Parathyroid adenoma (tissue), 2 donors: ENCODE measurements at regions not wholly inside any gene's neighbourhood (a gene's known extent, or its start where the extent isn't known, plus 50 kb on each side); places are given as distances from the start of the nearest gene placed in this dataset.

ENCODE experiments used
- H2AFZ ChIP-seq: fragments of 300-600 bp; sonication (generic); one replicate; pipeline ENCODE4 v1.7.0; 2017; ENCODE audit warnings: antibody characterized with exemption, mild to moderate bottlenecking
- H3K27ac ChIP-seq: fragments of 300-600 bp; sonication (generic); one replicate; pipeline ENCODE4 v1.7.0; 2017
- H3K27me3 ChIP-seq: fragments of 300-600 bp; sonication (generic); one replicate; pipeline ENCODE4 v1.7.0; 2017; ENCODE audit warnings: low read length; ENCODE audit not compliant: control insufficient read depth, insufficient read depth
- H3K36me3 ChIP-seq: fragments of 300-600 bp; sonication (generic); one replicate; pipeline ENCODE4 v1.7.0; 2017; ENCODE audit warnings: low read length; ENCODE audit not compliant: control insufficient read depth, insufficient read depth
- H3K4me1 ChIP-seq: fragments of 300-600 bp; sonication (generic); one replicate; pipeline ENCODE4 v1.7.0; 2017; ENCODE audit warnings: control low read depth
- H3K4me2 ChIP-seq: fragments of 300-600 bp; sonication (generic); one replicate; pipeline ENCODE4 v1.7.0; 2017; ENCODE audit warnings: low read length
- H3K4me3 ChIP-seq: fragments of 300-600 bp; sonication (generic); one replicate; pipeline ENCODE4 v1.7.0; 2017; ENCODE audit warnings: low read depth, low read length
- H3K79me2 ChIP-seq: fragments of 300-600 bp; sonication (generic); one replicate; pipeline ENCODE4 v1.7.0; 2017; ENCODE audit warnings: control low read depth
- H3K9ac ChIP-seq: fragments of 300-600 bp; sonication (generic); one replicate; pipeline ENCODE4 v1.7.0; 2017; ENCODE audit warnings: mild to moderate bottlenecking
- H3K9me3 ChIP-seq: fragments of 300-600 bp; sonication (generic); one replicate; pipeline ENCODE4 v1.7.0; 2017; ENCODE audit warnings: low read length; ENCODE audit not compliant: control insufficient read depth
- TF ChIP-seq, protein P1 (sequence below): fragments of 300-600 bp; sonication (generic); IDR thresholded peaks from one replicate; pipeline ENCODE4 v1.7.0; 2017; ENCODE audit warnings: antibody characterized with exemption, mild to moderate bottlenecking
- donor health status: primary hyperparathyroidism.

DNA sequence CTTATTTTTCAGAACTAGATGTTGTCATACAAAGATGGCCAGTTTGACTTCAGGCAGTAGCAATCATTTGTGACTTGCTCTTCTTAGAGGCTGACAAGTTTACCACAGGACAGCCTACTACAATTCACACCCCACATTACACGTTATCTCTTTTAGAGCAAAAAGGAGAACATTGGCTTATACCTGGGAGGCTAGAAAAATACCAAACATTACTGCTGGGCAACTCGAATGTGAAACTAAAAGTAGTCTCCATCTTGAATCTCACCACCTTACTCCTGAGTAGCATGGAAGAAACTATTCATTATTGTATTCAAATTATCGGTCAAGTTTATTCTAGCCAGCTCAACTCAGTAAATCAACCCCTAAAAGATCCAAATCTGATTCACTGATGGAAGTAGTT, 90.7 kb upstream of the TMEM26 start:
- Histone ChIP-seq H3K79me2 (no peaks in the 10 kb centered on the region), H3K4me1 (no peaks in the 10 kb centered on the region), H3K9ac (no peak overlapping the region), H3K27me3 (no peaks in the 10 kb centered on the region), H3K36me3 (no peaks in the 10 kb centered on the region), H3K27ac (no peak overlapping the region), H2AFZ (no peak overlapping the region), H3K4me3 (no peak overlapping the region), H3K9me3 (no peaks in the 10 kb centered on the region), H3K4me2 (no peak overlapping the region)
- TF ChIP-seq, protein P1, sequence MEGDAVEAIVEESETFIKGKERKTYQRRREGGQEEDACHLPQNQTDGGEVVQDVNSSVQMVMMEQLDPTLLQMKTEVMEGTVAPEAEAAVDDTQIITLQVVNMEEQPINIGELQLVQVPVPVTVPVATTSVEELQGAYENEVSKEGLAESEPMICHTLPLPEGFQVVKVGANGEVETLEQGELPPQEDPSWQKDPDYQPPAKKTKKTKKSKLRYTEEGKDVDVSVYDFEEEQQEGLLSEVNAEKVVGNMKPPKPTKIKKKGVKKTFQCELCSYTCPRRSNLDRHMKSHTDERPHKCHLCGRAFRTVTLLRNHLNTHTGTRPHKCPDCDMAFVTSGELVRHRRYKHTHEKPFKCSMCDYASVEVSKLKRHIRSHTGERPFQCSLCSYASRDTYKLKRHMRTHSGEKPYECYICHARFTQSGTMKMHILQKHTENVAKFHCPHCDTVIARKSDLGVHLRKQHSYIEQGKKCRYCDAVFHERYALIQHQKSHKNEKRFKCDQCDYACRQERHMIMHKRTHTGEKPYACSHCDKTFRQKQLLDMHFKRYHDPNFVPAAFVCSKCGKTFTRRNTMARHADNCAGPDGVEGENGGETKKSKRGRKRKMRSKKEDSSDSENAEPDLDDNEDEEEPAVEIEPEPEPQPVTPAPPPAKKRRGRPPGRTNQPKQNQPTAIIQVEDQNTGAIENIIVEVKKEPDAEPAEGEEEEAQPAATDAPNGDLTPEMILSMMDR = no peak

DNA sequence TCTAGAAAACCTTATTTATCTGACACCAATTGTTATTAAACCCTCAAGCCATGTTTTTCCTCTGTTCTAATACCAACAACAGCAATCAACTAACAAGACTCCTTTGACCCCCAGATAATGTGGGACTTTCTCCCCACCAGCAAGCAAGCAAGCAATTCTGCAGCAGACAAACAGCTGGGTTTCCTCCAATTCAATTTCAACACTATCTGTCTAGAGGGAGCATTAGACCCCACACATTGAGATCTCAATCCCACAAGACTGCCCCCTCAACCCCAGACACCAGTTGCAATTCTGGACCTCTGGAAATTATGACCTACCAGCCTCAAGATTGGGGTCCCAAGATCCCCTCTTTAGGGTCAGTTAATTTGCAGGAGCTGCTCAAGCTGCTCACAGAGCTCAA, 89.4 kb upstream of the TMEM26 start:
- Histone ChIP-seq H3K36me3 (no peaks in the 10 kb centered on the region), H3K9ac (no peak overlapping the region), H2AFZ (no peak overlapping the region), H3K4me2 (no peak overlapping the region), H3K27ac (no peak overlapping the region), H3K79me2 (no peaks in the 10 kb centered on the region), H3K4me3 (no peak overlapping the region), H3K27me3 (no peaks in the 10 kb centered on the region), H3K9me3 (no peaks in the 10 kb centered on the region), H3K4me1 (no peaks in the 10 kb centered on the region)
- TF ChIP-seq, protein P1 = no peak

DNA sequence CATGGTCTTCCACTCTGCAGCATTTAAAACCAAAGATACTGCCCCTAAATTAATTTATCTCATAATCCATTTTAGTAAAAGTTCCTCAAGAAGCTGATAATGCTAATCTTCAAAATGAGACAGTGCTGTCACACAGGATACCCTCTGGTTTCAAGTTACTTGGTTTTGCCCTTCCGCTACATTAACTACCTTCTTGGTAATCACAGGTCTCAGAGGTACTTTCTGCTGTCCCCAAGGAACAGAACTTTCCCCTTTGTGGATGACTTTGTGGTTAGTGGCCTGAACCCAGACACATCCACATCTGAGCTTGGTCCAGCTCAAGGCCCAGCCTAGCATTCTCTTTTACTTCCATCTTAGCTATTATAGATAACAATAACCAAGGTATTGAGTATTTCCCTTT, 88.8 kb upstream of the TMEM26 start:
- no peak overlapping the region for H2AFZ ChIP-seq
- H3K9ac ChIP-seq = no peak overlapping the region
- H3K36me3 ChIP-seq = no peaks in the 10 kb centered on the region
- TF ChIP-seq, protein P1 = no peak
- no peak overlapping the region for H3K4me2 ChIP-seq
- no peaks in the 10 kb centered on the region for H3K9me3 ChIP-seq
- no peaks in the 10 kb centered on the region for H3K79me2 ChIP-seq
- no peak overlapping the region for H3K27ac ChIP-seq
- H3K27me3 ChIP-seq = no peaks in the 10 kb centered on the region
- H3K4me1 ChIP-seq = no peaks in the 10 kb centered on the region
- H3K4me3 ChIP-seq = no peak overlapping the region

DNA sequence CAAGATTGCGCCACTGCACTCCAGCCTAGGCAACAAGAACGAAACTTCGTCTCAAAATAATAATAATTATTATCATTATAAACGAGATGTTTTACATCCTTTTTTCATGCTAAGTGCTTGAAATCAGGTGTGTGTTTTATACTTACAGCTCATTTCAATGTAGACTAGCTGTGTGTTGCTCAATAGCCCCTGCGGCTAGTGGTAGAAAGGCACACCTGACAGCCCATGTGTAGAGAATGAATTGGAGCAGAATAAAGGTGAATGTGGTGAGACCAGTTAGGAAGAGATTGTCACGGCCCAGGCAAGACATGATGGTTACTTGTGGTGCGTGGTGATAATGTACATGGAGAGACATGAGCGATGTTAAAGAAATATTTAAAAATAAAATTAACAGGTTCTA, 86.7 kb upstream of the TMEM26 start:
- Histone ChIP-seq H3K27me3 (no peaks in the 10 kb centered on the region), H3K79me2 (no peaks in the 10 kb centered on the region), H3K9ac (no peak overlapping the region), H3K4me1 (no peaks in the 10 kb centered on the region), H3K36me3 (no peaks in the 10 kb centered on the region), H3K27ac (no peak overlapping the region), H2AFZ (no peak overlapping the region), H3K9me3 (no peaks in the 10 kb centered on the region), H3K4me2 (no peak overlapping the region), H3K4me3 (no peak overlapping the region)
- TF ChIP-seq, protein P1 = no peak

DNA sequence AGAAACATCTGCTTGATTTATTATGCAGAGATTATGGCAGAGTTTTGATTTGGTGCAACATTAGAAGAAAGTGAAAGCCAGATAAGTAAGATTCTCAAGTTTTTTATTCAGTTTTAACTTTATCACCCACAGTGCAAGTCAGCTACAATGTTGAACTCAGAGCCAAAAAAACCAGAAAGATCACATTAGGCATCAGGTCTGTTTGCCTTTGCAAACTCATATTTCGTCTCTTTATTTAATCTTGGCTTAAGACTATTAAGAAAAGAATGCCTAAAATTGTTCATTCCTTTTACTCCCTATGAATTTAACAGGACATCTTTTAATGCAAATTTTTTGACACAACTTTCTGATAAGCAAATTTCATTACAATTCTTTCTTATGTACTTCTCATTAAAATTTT, 76.0 kb upstream of the TMEM26 start:
- Histone ChIP-seq H3K79me2 (no peaks in the 10 kb centered on the region), H3K4me1 (no peaks in the 10 kb centered on the region), H3K9me3 (no peaks in the 10 kb centered on the region), H2AFZ (no peak overlapping the region), H3K4me2 (no peak overlapping the region), H3K27ac (no peak overlapping the region), H3K27me3 (no peaks in the 10 kb centered on the region), H3K36me3 (no peaks in the 10 kb centered on the region), H3K9ac (no peak overlapping the region), H3K4me3 (no peak overlapping the region)
- TF ChIP-seq, protein P1 = no peak
